Thyroid gland (tissue), 4 donors: ENCODE measurements at regions not wholly inside any gene's neighbourhood (a gene's known extent, or its start where the extent isn't known, plus 50 kb on each side); places are given as distances from the start of the nearest gene placed in this dataset.

Experiments used
- DNase-seq, 2 donors: peaks; one replicate each; pipeline ENCODE4 v3.0.0-alpha.2; 2019
- H3K27ac ChIP-seq, 3 donors: fragments of 200-600 bp; sonication (generic); 1 replicate in 2 of 3; 2 replicates in 1 of 3; pipeline ENCODE4 v1.5.1; 2016 to 2019; ENCODE audit warnings: mild to moderate bottlenecking in 1 of 3, moderate library complexity in 1 of 3
- H3K27me3 ChIP-seq: fragments of 200-600 bp; sonication (generic); one replicate; pipeline ENCODE4 v1.5.1; 2019
- H3K36me3 ChIP-seq, 2 donors: fragments of 200-600 bp; sonication (generic); one replicate each; pipeline ENCODE4 v1.5.1; 2016 to 2019
- H3K4me1 ChIP-seq, 2 donors: fragments of 200-600 bp; sonication (generic); one replicate each; pipeline ENCODE4 v1.5.1; 2017 to 2019
- H3K4me3 ChIP-seq, 3 donors: fragments of 200-600 bp; sonication (generic); replicated peaks in 1 of 3; 1 replicate in 2 of 3; 2 replicates in 1 of 3; pipeline ENCODE4 v1.5.1; 2016; ENCODE audit warnings: mild to moderate bottlenecking in 1 of 3
- H3K9me3 ChIP-seq: fragments of 200-600 bp; sonication (generic); one replicate; pipeline ENCODE4 v1.5.1; 2017
- POLR2A ChIP-seq, 2 donors: fragments of 450-650 bp; IDR thresholded peaks; one replicate each; pipeline ENCODE4 v1.6.1; 2017; ENCODE audit warnings: antibody characterized with exemption in 2 of 2, mild to moderate bottlenecking in 2 of 2, moderate library complexity in 1 of 2
- WGBS, 2 donors: methylation state at CpG; one replicate each; pipeline ENCODE4 v1.1.5; 2017; 5-methylcytosine and 5-hydroxymethylcytosine counted together
- intact Hi-C: fragments of 100-400 bp; cut with DNase I; formaldehyde crosslinking; loops from one replicate; pipeline ENCODE4 v1.15.1; 2023
- TF ChIP-seq, protein P1 (sequence below), 6 experiments: fragments of 200-600 bp in 3 of 6; fragments of 450-650 bp in 3 of 6; sonication (generic) in 3 of 6; IDR thresholded peaks; one replicate each; pipeline ENCODE4 v1.5.1; 2016 to 2019; ENCODE audit warnings: antibody characterized with exemption in 6 of 6, mild to moderate bottlenecking in 2 of 6, inconsistent platforms in 1 of 6, moderate library complexity in 1 of 6

DNA sequence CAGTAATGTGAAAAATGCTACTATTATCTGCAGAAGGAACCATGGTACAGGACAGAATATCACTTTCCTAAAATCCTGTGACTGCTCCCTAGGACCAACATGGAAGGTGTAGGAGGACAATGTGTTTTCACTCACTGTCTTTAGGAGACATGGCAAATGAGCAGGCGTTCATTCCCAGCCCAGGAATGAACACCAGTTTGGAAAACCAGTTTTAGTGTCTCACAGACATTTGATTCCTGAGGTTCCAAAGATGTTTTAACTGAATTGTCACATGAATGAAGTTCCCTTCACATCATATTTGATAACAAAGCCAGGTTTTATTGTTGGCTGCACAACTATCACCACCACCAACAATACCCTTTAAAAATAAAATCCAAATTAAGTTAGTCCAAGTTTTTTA lies 178.2 kb downstream of the ENC1 start:
- H3K36me3 ChIP-seq: no peaks in the 10 kb centered on the region
- no peak overlapping the region for H3K4me3 ChIP-seq
- no peak for DNase-seq
- no peaks in the 10 kb centered on the region for H3K9me3 ChIP-seq
- H3K27ac ChIP-seq: no peak overlapping the region
- intact Hi-C loops: no loop called here
- WGBS, 2 donors: 81 to 90% methylated on average over 1 of the region's 1 CpG
- no peaks in the 10 kb centered on the region for H3K4me1 ChIP-seq
- TF ChIP-seq POLR2A (IDR thresholded peaks at IDR 0.05): no peak
- no peaks in the 10 kb centered on the region for H3K27me3 ChIP-seq

DNA sequence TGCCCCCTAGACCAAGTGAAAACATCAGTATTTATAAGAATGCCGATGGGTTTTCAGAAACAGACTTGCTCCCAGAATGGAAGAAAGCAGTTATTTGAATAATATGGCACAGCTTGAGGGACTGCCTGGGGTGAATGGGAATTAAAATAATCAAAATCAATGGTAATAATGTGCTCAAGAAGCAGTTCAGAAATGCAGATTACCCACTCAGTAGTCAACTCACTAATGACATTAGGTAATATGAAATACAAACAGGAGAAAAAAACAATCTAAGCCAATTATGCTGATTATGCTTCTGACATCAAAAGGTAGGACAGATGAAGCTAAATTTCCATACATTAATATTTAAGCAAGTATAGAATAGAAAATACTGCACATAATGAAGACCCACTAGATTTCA lies 179.3 kb downstream of the ENC1 start:
- no peak for DNase-seq
- TF ChIP-seq POLR2A (IDR thresholded peaks at IDR 0.05): no peak
- TF ChIP-seq, protein P1, sequence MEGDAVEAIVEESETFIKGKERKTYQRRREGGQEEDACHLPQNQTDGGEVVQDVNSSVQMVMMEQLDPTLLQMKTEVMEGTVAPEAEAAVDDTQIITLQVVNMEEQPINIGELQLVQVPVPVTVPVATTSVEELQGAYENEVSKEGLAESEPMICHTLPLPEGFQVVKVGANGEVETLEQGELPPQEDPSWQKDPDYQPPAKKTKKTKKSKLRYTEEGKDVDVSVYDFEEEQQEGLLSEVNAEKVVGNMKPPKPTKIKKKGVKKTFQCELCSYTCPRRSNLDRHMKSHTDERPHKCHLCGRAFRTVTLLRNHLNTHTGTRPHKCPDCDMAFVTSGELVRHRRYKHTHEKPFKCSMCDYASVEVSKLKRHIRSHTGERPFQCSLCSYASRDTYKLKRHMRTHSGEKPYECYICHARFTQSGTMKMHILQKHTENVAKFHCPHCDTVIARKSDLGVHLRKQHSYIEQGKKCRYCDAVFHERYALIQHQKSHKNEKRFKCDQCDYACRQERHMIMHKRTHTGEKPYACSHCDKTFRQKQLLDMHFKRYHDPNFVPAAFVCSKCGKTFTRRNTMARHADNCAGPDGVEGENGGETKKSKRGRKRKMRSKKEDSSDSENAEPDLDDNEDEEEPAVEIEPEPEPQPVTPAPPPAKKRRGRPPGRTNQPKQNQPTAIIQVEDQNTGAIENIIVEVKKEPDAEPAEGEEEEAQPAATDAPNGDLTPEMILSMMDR (IDR thresholded peaks at IDR 0.05): no peak
- Histone ChIP-seq H3K9me3 (no peaks in the 10 kb centered on the region), H3K27ac (no peak overlapping the region), H3K4me3 (no peak overlapping the region), H3K36me3 (no peaks in the 10 kb centered on the region), H3K4me1 (no peaks in the 10 kb centered on the region), H3K27me3 (no peaks in the 10 kb centered on the region)
- 95 to 96% methylated on average over 1 of the region's 1 CpG for WGBS, 2 donors
- intact Hi-C loops: no loop called here

DNA sequence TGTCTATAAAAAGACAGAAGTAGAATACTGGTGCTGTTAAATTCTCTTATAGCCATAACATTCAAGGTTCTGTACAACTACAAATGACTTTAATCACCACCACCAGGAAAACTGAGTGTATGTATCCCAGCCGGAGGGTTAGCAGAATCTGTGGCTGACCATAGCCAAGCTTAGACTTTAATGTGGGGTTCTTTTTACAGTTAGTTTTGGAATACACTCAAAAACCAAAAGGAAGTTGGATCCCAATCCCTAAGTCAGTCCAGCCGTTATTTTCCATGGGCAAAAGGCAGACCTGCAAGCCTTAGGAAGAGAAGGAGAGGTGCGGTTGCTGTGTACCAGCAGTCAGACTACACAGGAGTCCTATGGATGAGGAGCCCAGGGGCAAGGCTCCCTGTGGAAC lies 179.8 kb downstream of the ENC1 start:
- Histone ChIP-seq H3K27ac (no peak overlapping the region), H3K27me3 (no peaks in the 10 kb centered on the region), H3K4me3 (no peak overlapping the region), H3K4me1 (no peaks in the 10 kb centered on the region), H3K36me3 (no peaks in the 10 kb centered on the region), H3K9me3 (no peaks in the 10 kb centered on the region)
- TF ChIP-seq, protein P1 (IDR thresholded peaks at IDR 0.05): no peak
- no peak for TF ChIP-seq POLR2A (IDR thresholded peaks at IDR 0.05)
- DNase-seq: no peak
- intact Hi-C loops: no loop called here
- WGBS, 2 donors: 78 to 93% methylated on average over 3 of the region's 3 CpGs

DNA sequence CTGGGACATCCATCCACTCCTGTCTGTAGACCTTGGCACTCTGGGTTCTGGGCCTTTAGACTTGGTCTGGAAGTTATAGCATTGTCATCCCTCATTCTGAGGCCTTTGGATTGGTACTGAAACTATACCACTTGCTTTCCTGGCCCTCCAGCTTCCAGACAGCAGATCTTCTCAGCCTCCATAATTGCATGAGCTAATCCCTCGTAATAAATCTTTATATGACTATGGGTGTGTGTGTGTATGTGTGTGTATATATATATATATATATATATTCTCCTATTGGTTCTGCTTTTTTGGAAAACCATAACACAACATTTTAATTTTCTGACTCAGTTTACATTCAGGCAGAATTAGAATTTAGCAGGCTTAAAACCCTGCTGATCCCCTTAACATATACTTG lies 180.5 kb downstream of the ENC1 start:
- 94 to 97% methylated on average over 1 of the region's 1 CpG for WGBS, 2 donors
- intact Hi-C loops: no loop called here
- Histone ChIP-seq H3K4me3 (no peak overlapping the region), H3K27ac (no peak overlapping the region), H3K4me1 (no peaks in the 10 kb centered on the region), H3K27me3 (no peaks in the 10 kb centered on the region), H3K9me3 (no peaks in the 10 kb centered on the region), H3K36me3 (no peaks in the 10 kb centered on the region)
- TF ChIP-seq, protein P1 (IDR thresholded peaks at IDR 0.05): no peak
- no peak for TF ChIP-seq POLR2A (IDR thresholded peaks at IDR 0.05)
- DNase-seq: no peak

DNA sequence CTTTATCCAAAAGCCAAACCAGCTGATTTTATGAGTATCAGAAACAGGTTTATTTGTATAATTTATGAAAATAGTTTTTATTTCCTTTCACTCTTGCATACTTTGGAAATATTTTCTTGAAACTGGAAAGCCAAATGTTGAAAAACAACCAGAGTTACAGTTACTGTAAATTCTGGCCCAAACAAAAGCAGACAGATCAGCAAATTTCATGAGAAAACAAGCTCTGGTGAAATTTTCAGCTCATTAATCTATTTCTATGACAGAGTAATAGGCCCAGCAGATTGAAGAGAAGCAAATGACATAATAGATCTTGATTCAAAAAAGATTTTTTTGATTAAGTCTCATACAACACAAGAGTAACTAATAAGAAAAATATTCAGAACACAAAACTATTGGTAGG lies 182.7 kb downstream of the ENC1 start:
- Histone ChIP-seq H3K27me3 (no peaks in the 10 kb centered on the region), H3K4me3 (no peak overlapping the region), H3K36me3 (no peaks in the 10 kb centered on the region), H3K4me1 (no peaks in the 10 kb centered on the region), H3K9me3 (no peaks in the 10 kb centered on the region), H3K27ac (no peak overlapping the region)
- DNase-seq: no peak
- intact Hi-C loops: no loop called here
- TF ChIP-seq, protein P1 (IDR thresholded peaks at IDR 0.05): no peak
- no peak for TF ChIP-seq POLR2A (IDR thresholded peaks at IDR 0.05)
